K562 (cell line): ENCODE measurements at regions not wholly inside any gene's neighbourhood (a gene's known extent, or its start where the extent isn't known, plus 50 kb on each side); places are given as distances from the start of the nearest gene placed in this dataset.

ENCODE experiments used
- ATAC-seq: fragments of 200-7000 bp; cut with Tn5 transposase; 3 replicates; pipeline ENCODE4 v1.9.1; 2020; ENCODE audit warnings: moderate library complexity
- BruUV-seq: library from RNA; stranded (reverse); fragments of 400-500 nt; replicated peaks from 2 replicates; lab custom pipeline; 2021; lab: Mats Ljungman, UMichigan
- CTCF ChIA-PET: fragments of 300-600 bp; formaldehyde crosslinking; extraction: SDS; loops from one replicate; lab custom pipeline; 2021; ENCODE audit warnings: low intra/inter-chr PET ratio; lab: Yijun Ruan, JAX
- POLR2A ChIA-PET: fragments of 300-600, 350-650 bp; sonication (Branson Sonifier 250); formaldehyde crosslinking; extraction: SDS; loops from one replicate; lab custom pipeline; 2021; ENCODE audit warnings: antibody characterized with exemption, inconsistent platforms; lab: Yijun Ruan, JAX
- DNase-seq, 4 experiments: peaks; one replicate each; pipeline versions ENCODE4 v3.0.0 to v3.0.0-alpha.2; 2011 to 2018; ENCODE audit warnings: low spot score in 3 of 4, mixed read lengths in 3 of 4; ENCODE audit errors: extremely low read depth in 1 of 4
- FAIRE-seq: peaks from 2 replicates; lab custom pipeline; 2011; peaks lifted over from hg19 to GRCh38; lab: Jason Lieb, UNC
- H2AFZ ChIP-seq: 2 replicates; pipeline ENCODE4 v1.6.0; 2011; ENCODE audit warnings: low read depth, low read length, control low read depth, inconsistent platforms
- H3K27ac ChIP-seq: fragments of 200-600 bp; 3 replicates; pipeline ENCODE4 v1.8.0; 2011; ENCODE audit warnings: low read depth, mild to moderate bottlenecking, control low read depth, inconsistent platforms, low read length, moderate library complexity, mixed read lengths; ENCODE audit errors: extremely low read depth
- H3K27me3 ChIP-seq, 2 experiments: fragments of 300-600 bp in 1 of 2; 2 replicates in 1 of 2; 3 replicates in 1 of 2; pipeline versions ENCODE4 v1.6.0 to v1.8.0; 2011; ENCODE audit warnings: inconsistent platforms in 2 of 2, low read length in 2 of 2, mild to moderate bottlenecking in 1 of 2, mixed read lengths in 1 of 2, moderate library complexity in 1 of 2; ENCODE audit not compliant: control insufficient read depth in 2 of 2, insufficient read depth in 2 of 2
- H3K36me3 ChIP-seq: fragments of 300-600 bp; 3 replicates; pipeline ENCODE4 v1.8.0; 2011; ENCODE audit warnings: mild to moderate bottlenecking, low read length, inconsistent platforms; ENCODE audit not compliant: control insufficient read depth, insufficient read depth
- H3K4me1 ChIP-seq, 2 experiments: fragments of 200-600 bp in 1 of 2; replicated peaks in 1 of 2; 2 replicates in 1 of 2; 3 replicates in 1 of 2; pipeline versions ENCODE4 v1.5.1 to v1.8.0; 2011; ENCODE audit warnings: inconsistent platforms in 2 of 2, low read length in 2 of 2, mild to moderate bottlenecking in 1 of 2, mixed read lengths in 1 of 2, moderate library complexity in 1 of 2; ENCODE audit not compliant: control insufficient read depth in 2 of 2, insufficient read depth in 2 of 2
- H3K4me2 ChIP-seq: 2 replicates; pipeline ENCODE4 v1.6.1; 2011; ENCODE audit warnings: low read length, control low read depth, inconsistent platforms, mixed read lengths; ENCODE audit not compliant: insufficient read depth
- H3K4me3 ChIP-seq: fragments of 200-600 bp; sonication (generic), shearing (Covaris generic); 2 replicates; pipeline ENCODE4 v1.5.1; 2016; ENCODE audit warnings: control low read depth, inconsistent platforms
- H3K79me2 ChIP-seq: fragments of 200-600 bp; 3 replicates; pipeline ENCODE4 v1.8.0; 2011; ENCODE audit warnings: low read length, inconsistent platforms; ENCODE audit not compliant: control insufficient read depth, insufficient read depth
- H3K9ac ChIP-seq, 2 experiments: 2 replicates each; pipeline versions ENCODE4 v1.6.0 to v1.6.1; 2011; ENCODE audit warnings: low read depth in 2 of 2, low read length in 2 of 2, control low read depth in 1 of 2, inconsistent platforms in 1 of 2, mild to moderate bottlenecking in 1 of 2, mixed read lengths in 1 of 2; ENCODE audit not compliant: insufficient read depth in 1 of 2
- H3K9me1 ChIP-seq: one replicate; pipeline ENCODE4 v1.6.0; 2011; ENCODE audit warnings: inconsistent platforms, mild to moderate bottlenecking, low read length, moderate library complexity; ENCODE audit not compliant: control insufficient read depth, insufficient read depth
- H3K9me3 ChIP-seq: replicated peaks from 2 replicates; pipeline ENCODE4 v1.5.1; 2011; ENCODE audit warnings: low read depth, low read length, inconsistent platforms; ENCODE audit not compliant: control insufficient read depth, insufficient read depth
- H4K20me1 ChIP-seq: replicated peaks from 2 replicates; pipeline ENCODE4 v1.6.1; 2011; ENCODE audit warnings: low read length, inconsistent platforms, mixed read lengths; ENCODE audit not compliant: control insufficient read depth, insufficient read depth
- CBX2 ChIP-seq: fragments of 200-600 bp; sonication (generic); IDR thresholded peaks from one replicate; pipeline ENCODE4 v1.6.1; 2012; ENCODE audit warnings: mild to moderate bottlenecking, low read length, inconsistent platforms; ENCODE audit not compliant: insufficient read depth, poor library complexity, severe bottlenecking
- ETV5 ChIP-seq: sonication (generic); formaldehyde crosslinking; IDR thresholded peaks from 2 replicates; pipeline ENCODE4 v1.4.0; 2020; ENCODE audit warnings: low read depth, mild to moderate bottlenecking, missing genetic modification reagents
- FOXM1 ChIP-seq, 2 experiments: fragments of 450-650 bp in 1 of 2; sonication (generic) in 1 of 2; formaldehyde crosslinking in 1 of 2; IDR thresholded peaks; 2 replicates each; pipeline versions ENCODE4 v1.6.1 to v1.9.0; 2017 to 2022; ENCODE audit warnings: low read depth in 2 of 2, mild to moderate bottlenecking in 2 of 2, missing genetic modification reagents in 1 of 2, moderate library complexity in 1 of 2
- ZBTB1 ChIP-seq: sonication (generic); formaldehyde crosslinking; IDR thresholded peaks from 2 replicates; pipeline ENCODE4 v1.8.1; 2023; ENCODE audit warnings: missing genetic modification reagents, low read depth, mild to moderate bottlenecking, borderline replicate concordance
- ZEB2 ChIP-seq: fragments of 450-650 bp; IDR thresholded peaks from 2 replicates; pipeline ENCODE4 v1.6.1; 2016
- ZNF175 ChIP-seq: fragments of 200-800 bp; sonication (Bioruptor generic); IDR thresholded peaks from 2 replicates; pipeline ENCODE4 v1.6.1; 2016; ENCODE audit warnings: low read depth, mild to moderate bottlenecking, missing genetic modification characterization, missing compliant biosample characterization
- ZNF586 ChIP-seq: fragments of 450-650 bp; formaldehyde crosslinking; conservative IDR thresholded peaks from 2 replicates; pipeline ENCODE4 v1.4.0; 2020; ENCODE audit warnings: mild to moderate bottlenecking, moderate library complexity
- WGBS: fragments of 100-300 bp; shearing (Covaris generic); methylation state at CpG from one replicate; pipeline ENCODE4 v1.1.6; 2016; ENCODE audit warnings: low coverage, mixed read lengths; ENCODE audit not compliant: insufficient coverage; ENCODE audit errors: missing lambda C conversion rate; 5-methylcytosine and 5-hydroxymethylcytosine counted together
- in situ Hi-C: fragments of 300-500 bp; cut with MboI; formaldehyde crosslinking; loops from 4 replicates; pipeline ENCODE4 v1.15.0; 2018; ENCODE audit warnings: inconsistent platforms, mixed read lengths
- intact Hi-C: fragments of 100-400 bp; cut with micrococcal nuclease; formaldehyde crosslinking; loops from 2 replicates; pipeline ENCODE4 v1.14.2; 2022
- TF ChIP-seq, protein P1 (sequence below): fragments of 250-450 bp; sonication (Bioruptor Pico); IDR thresholded peaks from 2 replicates; pipeline ENCODE4 v1.8.0; 2022; ENCODE audit warnings: moderate library complexity, mild to moderate bottlenecking, inconsistent platforms
- TF ChIP-seq, protein P2 (sequence below): sonication (generic); IDR thresholded peaks from 2 replicates; pipeline ENCODE4 v1.6.1; 2016

DNA sequence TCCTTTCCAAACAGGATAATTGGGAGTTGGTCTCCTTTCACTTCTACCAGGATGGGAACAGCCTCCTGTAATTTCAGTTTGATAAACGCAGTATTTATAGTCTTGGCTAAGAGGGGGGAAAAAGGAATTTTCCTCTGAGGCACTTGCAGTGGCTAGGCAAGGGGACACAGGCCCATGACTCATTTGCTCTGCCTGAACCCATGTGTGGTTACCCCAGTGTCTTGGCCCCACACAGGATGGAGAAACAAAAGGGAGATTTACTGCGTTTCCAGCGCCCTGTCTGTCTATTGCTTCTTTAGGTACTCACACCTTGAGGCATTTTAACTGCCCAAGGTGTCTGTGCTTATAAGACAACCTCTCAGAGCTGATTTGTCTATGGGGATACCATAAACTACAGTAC is 74.8 kb upstream of the NEDD9 start:
- H3K9me3 ChIP-seq, result no peaks in the 10 kb centered on the region
- intact Hi-C loops (no loop called here), in situ Hi-C loops (no loop called here)
- H3K27ac ChIP-seq, result no peak overlapping the region
- no peaks in the 10 kb centered on the region for H4K20me1 ChIP-seq
- H3K4me3 ChIP-seq, result no peak overlapping the region
- FAIRE-seq (no peak), DNase-seq (no peak), ATAC-seq (no peak)
- H3K9ac ChIP-seq, result no peak overlapping the region
- 3% methylated on average over 3 of the region's 3 CpGs for WGBS
- no peak overlapping the region for H2AFZ ChIP-seq
- ChIA-PET POLR2A (interaction anchor here (0.6 to 0.9 kb wide), 2 partner anchors 10 to 869 kb away, joined by 3 read pairs; no protein-coding TSS in a partner anchor), CTCF (no interaction called here)
- H3K9me1 ChIP-seq, result no peaks in the 10 kb centered on the region
- H3K36me3 ChIP-seq, result no peaks in the 10 kb centered on the region
- H3K4me2 ChIP-seq, result no peak overlapping the region
- TF ChIP-seq, protein P1, sequence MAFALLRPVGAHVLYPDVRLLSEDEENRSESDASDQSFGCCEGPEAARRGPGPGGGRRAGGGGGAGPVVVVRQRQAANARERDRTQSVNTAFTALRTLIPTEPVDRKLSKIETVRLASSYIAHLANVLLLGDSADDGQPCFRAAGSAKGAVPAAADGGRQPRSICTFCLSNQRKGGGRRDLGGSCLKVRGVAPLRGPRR (CRISPR knock-in tag), result no peak
- TF ChIP-seq FOXM1 (IDR thresholded peaks at IDR 0.05; ENCODE audit: low read depth), result no peak
- no peak for TF ChIP-seq FOXM1 (CRISPR knock-in tag; IDR thresholded peaks at IDR 0.05; ENCODE audit: low read depth)
- no peak for TF ChIP-seq ZBTB1 (CRISPR knock-in tag)
- TF ChIP-seq ETV5 (CRISPR knock-in tag), result no peak
- TF ChIP-seq CBX2, result no peak
- TF ChIP-seq ZEB2, result no peak
- no peak for TF ChIP-seq ZNF175
- TF ChIP-seq ZNF586 (CRISPR knock-in tag), result no peak
- TF ChIP-seq, protein P2, sequence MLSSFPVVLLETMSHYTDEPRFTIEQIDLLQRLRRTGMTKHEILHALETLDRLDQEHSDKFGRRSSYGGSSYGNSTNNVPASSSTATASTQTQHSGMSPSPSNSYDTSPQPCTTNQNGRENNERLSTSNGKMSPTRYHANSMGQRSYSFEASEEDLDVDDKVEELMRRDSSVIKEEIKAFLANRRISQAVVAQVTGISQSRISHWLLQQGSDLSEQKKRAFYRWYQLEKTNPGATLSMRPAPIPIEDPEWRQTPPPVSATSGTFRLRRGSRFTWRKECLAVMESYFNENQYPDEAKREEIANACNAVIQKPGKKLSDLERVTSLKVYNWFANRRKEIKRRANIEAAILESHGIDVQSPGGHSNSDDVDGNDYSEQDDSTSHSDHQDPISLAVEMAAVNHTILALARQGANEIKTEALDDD, result no peak
- BruUV-seq, result no TSS peak
- no peaks in the 10 kb centered on the region for H3K79me2 ChIP-seq
- peaks cover 0 to 10% of the 10 kb centered on the region in 2 experiments; a peak in 1 of 5 replicates for H3K27me3 ChIP-seq
- no peaks in the 10 kb centered on the region for H3K4me1 ChIP-seq
